Transverse colon (tissue), 4 donors: ENCODE measurements at regions not wholly inside any gene's neighbourhood (a gene's known extent, or its start where the extent isn't known, plus 50 kb on each side); places are given as distances from the start of the nearest gene placed in this dataset.

Experiments
- DNase-seq: peaks from one replicate; pipeline ENCODE4 v3.0.0-alpha.2; 2019
- H3K27ac ChIP-seq, 4 donors: fragments of 200-600 bp; sonication (generic); 2 replicates each; pipeline ENCODE4 v1.5.1; 2016 to 2018; ENCODE audit warnings: inconsistent platforms in 4 of 4
- H3K27me3 ChIP-seq: fragments of 200-600 bp; sonication (generic); 2 replicates; pipeline ENCODE4 v1.5.1; 2017; ENCODE audit warnings: inconsistent platforms
- H3K36me3 ChIP-seq, 4 donors: fragments of 200-600 bp; sonication (generic); 2 replicates each; pipeline ENCODE4 v1.5.1; 2017 to 2019; ENCODE audit warnings: inconsistent platforms in 4 of 4
- H3K4me1 ChIP-seq, 4 donors: fragments of 200-600 bp; sonication (generic); 2 replicates each; pipeline ENCODE4 v1.5.1; 2017 to 2020; ENCODE audit warnings: inconsistent platforms in 4 of 4
- H3K4me3 ChIP-seq, 4 donors: fragments of 200-600 bp; sonication (generic); 1 replicate in 1 of 4; 2 replicates in 3 of 4; pipeline versions ENCODE4 v1.5.1 to v1.6.1; 2017 to 2019; ENCODE audit warnings: inconsistent platforms in 4 of 4
- H3K9me3 ChIP-seq, 2 donors: fragments of 200-600 bp; sonication (generic); 2 replicates each; pipeline ENCODE4 v1.5.1; 2017 to 2019; ENCODE audit warnings: inconsistent platforms in 2 of 2
- EP300 ChIP-seq: sonication (generic); formaldehyde crosslinking; IDR thresholded peaks from one replicate; pipeline ENCODE4 v1.6.1; 2017; ENCODE audit warnings: antibody characterized with exemption, low read depth
- POLR2A ChIP-seq: fragments of 450-650 bp; IDR thresholded peaks from one replicate; pipeline ENCODE4 v1.6.1; 2016; ENCODE audit warnings: antibody characterized with exemption, mild to moderate bottlenecking, moderate library complexity
- POLR2AphosphoS5 ChIP-seq, 3 donors: sonication (generic); formaldehyde crosslinking; IDR thresholded peaks; one replicate each; pipeline ENCODE4 v1.6.1; 2016; ENCODE audit warnings: antibody characterized with exemption in 3 of 3
- WGBS, 2 donors: methylation state at CpG; one replicate each; pipeline ENCODE4 v1.1.5; 2018; ENCODE audit warnings: low coverage in 1 of 2; 5-methylcytosine and 5-hydroxymethylcytosine counted together
- in situ Hi-C, 4 donors: fragments of 200-750 bp; cut with MboI; loops; one replicate each; pipeline versions ENCODE4 v1.15.0 to v1.15.1; 2017; ENCODE audit warnings: low sequenced_read_pairs in 3 of 4, low pct_ligation_motif_present in 1 of 4, low pct_unique_long_range_greater_than_20kb in 1 of 4
- intact Hi-C: fragments of 100-400 bp; cut with DNase I; formaldehyde crosslinking; loops from one replicate; pipeline ENCODE4 v1.15.1; 2023; ENCODE audit warnings: low total_unique reads
- TF ChIP-seq, protein P1 (sequence below), 5 experiments: fragments of 200-600 bp in 3 of 5; fragments of 450-650 bp in 2 of 5; sonication (generic) in 3 of 5; IDR thresholded peaks; 1 replicate in 2 of 5; 2 replicates in 3 of 5; pipeline ENCODE4 v1.5.1; 2016 to 2017; ENCODE audit warnings: antibody characterized with exemption in 5 of 5, inconsistent platforms in 3 of 5, mild to moderate bottlenecking in 2 of 5, moderate library complexity in 1 of 5

- no peak overlapping the region for H3K4me3 ChIP-seq
- in situ Hi-C loops: no loop called here
- DNase-seq: no peak
- no peaks in the 10 kb centered on the region for H3K27me3 ChIP-seq
- TF ChIP-seq EP300 (no peak), POLR2AphosphoS5 (IDR thresholded peaks at IDR 0.05) (no peak), POLR2A (no peak)
- TF ChIP-seq, protein P1, sequence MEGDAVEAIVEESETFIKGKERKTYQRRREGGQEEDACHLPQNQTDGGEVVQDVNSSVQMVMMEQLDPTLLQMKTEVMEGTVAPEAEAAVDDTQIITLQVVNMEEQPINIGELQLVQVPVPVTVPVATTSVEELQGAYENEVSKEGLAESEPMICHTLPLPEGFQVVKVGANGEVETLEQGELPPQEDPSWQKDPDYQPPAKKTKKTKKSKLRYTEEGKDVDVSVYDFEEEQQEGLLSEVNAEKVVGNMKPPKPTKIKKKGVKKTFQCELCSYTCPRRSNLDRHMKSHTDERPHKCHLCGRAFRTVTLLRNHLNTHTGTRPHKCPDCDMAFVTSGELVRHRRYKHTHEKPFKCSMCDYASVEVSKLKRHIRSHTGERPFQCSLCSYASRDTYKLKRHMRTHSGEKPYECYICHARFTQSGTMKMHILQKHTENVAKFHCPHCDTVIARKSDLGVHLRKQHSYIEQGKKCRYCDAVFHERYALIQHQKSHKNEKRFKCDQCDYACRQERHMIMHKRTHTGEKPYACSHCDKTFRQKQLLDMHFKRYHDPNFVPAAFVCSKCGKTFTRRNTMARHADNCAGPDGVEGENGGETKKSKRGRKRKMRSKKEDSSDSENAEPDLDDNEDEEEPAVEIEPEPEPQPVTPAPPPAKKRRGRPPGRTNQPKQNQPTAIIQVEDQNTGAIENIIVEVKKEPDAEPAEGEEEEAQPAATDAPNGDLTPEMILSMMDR (IDR thresholded peaks at IDR 0.05): no peak
- no peaks in the 10 kb centered on the region for H3K36me3 ChIP-seq
- 87 to 93% methylated on average over 2 of the region's 2 CpGs for WGBS, 2 donors
- intact Hi-C loops: no loop called here
- H3K4me1 ChIP-seq: peaks cover 0 to 2% (median 0%) of the 10 kb centered on the region in 4 donors
- peaks cover 0 to 4% of the 10 kb centered on the region in 2 donors for H3K9me3 ChIP-seq
- no peak overlapping the region for H3K27ac ChIP-seq
These were observed 272.2 kb upstream of the ACVR2A start for GRCh38 chr2:147572622-147573021.

DNA sequence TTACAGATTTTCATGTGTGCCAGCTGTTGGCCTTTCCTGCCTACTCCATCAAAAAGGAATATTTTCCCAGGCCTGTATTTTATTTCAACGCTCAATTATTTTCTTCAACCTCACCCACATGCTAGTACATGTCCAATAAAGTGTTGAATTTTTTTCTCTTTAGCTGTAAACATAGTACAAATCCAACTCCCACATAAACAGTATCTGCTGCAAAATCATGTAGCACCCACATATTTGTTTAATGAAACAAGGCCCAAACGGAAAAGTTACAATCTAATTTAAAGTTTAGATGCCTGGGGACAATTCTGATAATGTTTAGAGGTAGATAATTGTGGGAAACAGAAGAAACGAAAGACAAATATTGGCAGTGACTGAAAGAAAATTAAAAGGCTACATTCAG, 275.4 kb upstream of the ACVR2A start:
- Histone ChIP-seq H3K27ac (no peak overlapping the region), H3K4me3 (no peak overlapping the region), H3K9me3 (peaks cover 0 to 4% of the 10 kb centered on the region in 2 donors), H3K36me3 (no peaks in the 10 kb centered on the region), H3K4me1 (peaks cover 0 to 2% (median 0%) of the 10 kb centered on the region in 4 donors), H3K27me3 (no peaks in the 10 kb centered on the region)
- in situ Hi-C loops (no loop called here), intact Hi-C loops (no loop called here)
- DNase-seq: no peak
- TF ChIP-seq, protein P1 (IDR thresholded peaks at IDR 0.05): no peak
- TF ChIP-seq POLR2A (no peak), EP300 (no peak), POLR2AphosphoS5 (IDR thresholded peaks at IDR 0.05) (no peak)
- 66 to 71% methylated on average over 3 of the region's 3 CpGs for WGBS, 2 donors

- WGBS, 2 donors: 92 to 93% methylated on average over 3 of the region's 3 CpGs
- Histone ChIP-seq H3K9me3 (peaks cover 0 to 4% of the 10 kb centered on the region in 2 donors), H3K36me3 (no peaks in the 10 kb centered on the region), H3K4me1 (peaks cover 0 to 2% (median 0%) of the 10 kb centered on the region in 4 donors), H3K27me3 (no peaks in the 10 kb centered on the region), H3K27ac (no peak overlapping the region), H3K4me3 (no peak overlapping the region)
- no peak for TF ChIP-seq POLR2A
- no peak for TF ChIP-seq EP300
- TF ChIP-seq, protein P1 (IDR thresholded peaks at IDR 0.05): no peak
- TF ChIP-seq POLR2AphosphoS5 (IDR thresholded peaks at IDR 0.05): no peak
- in situ Hi-C loops (no loop called here), intact Hi-C loops (no loop called here)
- no peak for DNase-seq
These were observed 276.7 kb upstream of the ACVR2A start for GRCh38 chr2:147568109-147568508.

GRCh38 chr2:147567136-147567535, 277.7 kb upstream of the ACVR2A start:
- Histone ChIP-seq H3K4me1 (peaks cover 0 to 2% (median 0%) of the 10 kb centered on the region in 4 donors), H3K36me3 (no peaks in the 10 kb centered on the region), H3K4me3 (no peak overlapping the region), H3K27ac (no peak overlapping the region), H3K27me3 (no peaks in the 10 kb centered on the region), H3K9me3 (peaks cover 0 to 4% of the 10 kb centered on the region in 2 donors)
- WGBS, 2 donors: 64 to 80% methylated on average over 2 of the region's 2 CpGs
- TF ChIP-seq, protein P1 (IDR thresholded peaks at IDR 0.05): no peak
- no peak for TF ChIP-seq POLR2AphosphoS5 (IDR thresholded peaks at IDR 0.05)
- TF ChIP-seq POLR2A: no peak
- intact Hi-C loops: no loop called here
- no peak for DNase-seq
- in situ Hi-C loops: no loop called here
